Subcutaneous abdominal adipose tissue (tissue), 5 donors: ENCODE measurements at regions not wholly inside any gene's neighbourhood (a gene's known extent, or its start where the extent isn't known, plus 50 kb on each side); places are given as distances from the start of the nearest gene placed in this dataset.

ENCODE experiments used
- H3K27ac ChIP-seq: one replicate; pipeline ENCODE4 v1.7.0; 2013; ENCODE audit warnings: low read depth, mild to moderate bottlenecking, inconsistent platforms, low read length, moderate library complexity
- H3K27me3 ChIP-seq, 5 donors: one replicate each; pipeline ENCODE4 v1.7.0; 2013; ENCODE audit warnings: low read length in 5 of 5, inconsistent platforms in 1 of 5; ENCODE audit not compliant: control insufficient read depth in 5 of 5, insufficient read depth in 4 of 5
- H3K36me3 ChIP-seq, 5 donors: one replicate each; pipeline ENCODE4 v1.7.0; 2013; ENCODE audit warnings: low read length in 5 of 5; ENCODE audit not compliant: control insufficient read depth in 5 of 5, insufficient read depth in 5 of 5
- H3K4me1 ChIP-seq, 5 donors: one replicate each; pipeline ENCODE4 v1.7.0; 2013; ENCODE audit warnings: low read length in 5 of 5, mild to moderate bottlenecking in 3 of 5, moderate library complexity in 1 of 5; ENCODE audit not compliant: control insufficient read depth in 5 of 5, insufficient read depth in 5 of 5
- H3K4me3 ChIP-seq, 5 donors: one replicate each; pipeline ENCODE4 v1.7.0; 2013; ENCODE audit warnings: low read length in 5 of 5, low read depth in 1 of 5
- H3K9ac ChIP-seq, 5 donors: one replicate each; pipeline ENCODE4 v1.7.0; 2013; ENCODE audit warnings: low read length in 5 of 5, mild to moderate bottlenecking in 4 of 5, moderate library complexity in 3 of 5
- H3K9me3 ChIP-seq, 5 donors: one replicate each; pipeline ENCODE4 v1.7.0; 2013; ENCODE audit warnings: low read length in 5 of 5; ENCODE audit not compliant: control insufficient read depth in 5 of 5
- donor health status: healthy.
- donor health status: healthy.
- donor health status: healthy.
- donor health status: healthy.
- donor health status: healthy.

- H3K4me1 ChIP-seq, result peaks cover 2 to 16% (median 12%) of the 10 kb centered on the region in 5 donors
- H3K9ac ChIP-seq, result no peak overlapping the region
- H3K27ac ChIP-seq, result no peak overlapping the region
- H3K36me3 ChIP-seq, result no peaks in the 10 kb centered on the region
- H3K9me3 ChIP-seq, result no peaks in the 10 kb centered on the region
- H3K27me3 ChIP-seq, result peaks cover 0 to 10% (median 6%) of the 10 kb centered on the region in 5 donors
- H3K4me3 ChIP-seq, result no peak overlapping the region
Measured at GRCh38 chr5:179411161-179411841, 66.0 kb upstream of the ADAMTS2 start.

GRCh38 chr5:179410291-179411160 is 65.3 kb upstream of the ADAMTS2 start:
- H3K4me3 ChIP-seq, result no peak overlapping the region
- no peak overlapping the region for H3K9ac ChIP-seq
- no peaks in the 10 kb centered on the region for H3K36me3 ChIP-seq
- H3K27me3 ChIP-seq, result peaks cover 0 to 6% (median 2%) of the 10 kb centered on the region in 5 donors
- H3K27ac ChIP-seq, result no peak overlapping the region
- peaks cover 2 to 22% (median 18%) of the 10 kb centered on the region in 5 donors for H3K4me1 ChIP-seq
- no peaks in the 10 kb centered on the region for H3K9me3 ChIP-seq

GRCh38 chr5:179409806-179410205 is 64.5 kb upstream of the ADAMTS2 start:
- Histone ChIP-seq H3K27ac (no peak overlapping the region), H3K9me3 (no peaks in the 10 kb centered on the region), H3K27me3 (peaks cover 0 to 6% (median 2%) of the 10 kb centered on the region in 5 donors), H3K4me3 (no peak overlapping the region), H3K4me1 (peaks cover 4 to 22% (median 18%) of the 10 kb centered on the region in 5 donors), H3K9ac (no peak overlapping the region), H3K36me3 (no peaks in the 10 kb centered on the region)

- Histone ChIP-seq H3K27me3 (peaks cover 0 to 2% (median 0%) of the 10 kb centered on the region in 5 donors), H3K9me3 (no peaks in the 10 kb centered on the region), H3K9ac (no peak overlapping the region), H3K4me1 (peaks cover 4 to 22% (median 18%) of the 10 kb centered on the region in 5 donors), H3K36me3 (no peaks in the 10 kb centered on the region), H3K27ac (no peak overlapping the region), H3K4me3 (no peak overlapping the region)
Measured at GRCh38 chr5:179408611-179409010, 63.4 kb upstream of the ADAMTS2 start.

GRCh38 chr5:179407191-179408175 is 62.2 kb upstream of the ADAMTS2 start:
- H3K27me3 ChIP-seq, result no peaks in the 10 kb centered on the region
- H3K4me3 ChIP-seq, result no peak overlapping the region
- H3K4me1 ChIP-seq, result peaks cover 4 to 22% (median 18%) of the 10 kb centered on the region in 5 donors
- H3K9me3 ChIP-seq, result no peaks in the 10 kb centered on the region
- no peaks in the 10 kb centered on the region for H3K36me3 ChIP-seq
- H3K27ac ChIP-seq, result no peak overlapping the region
- peak overlapping the region in 1 of 5 donors; percentile 59 for H3K9ac ChIP-seq

- Histone ChIP-seq H3K9ac (no peak overlapping the region), H3K4me3 (no peak overlapping the region), H3K36me3 (no peaks in the 10 kb centered on the region), H3K27ac (no peak overlapping the region), H3K27me3 (no peaks in the 10 kb centered on the region), H3K9me3 (no peaks in the 10 kb centered on the region), H3K4me1 (peaks cover 4 to 22% (median 18%) of the 10 kb centered on the region in 5 donors)
Measured at GRCh38 chr5:179406031-179406961, 61.0 kb upstream of the ADAMTS2 start.

GRCh38 chr5:179405426-179406030 is 60.3 kb upstream of the ADAMTS2 start:
- no peaks in the 10 kb centered on the region for H3K27me3 ChIP-seq
- H3K9ac ChIP-seq, result peak overlapping the region in 1 of 5 donors; percentile 44
- H3K4me3 ChIP-seq, result no peak overlapping the region
- peaks cover 4 to 22% (median 18%) of the 10 kb centered on the region in 5 donors for H3K4me1 ChIP-seq
- H3K36me3 ChIP-seq, result no peaks in the 10 kb centered on the region
- no peak overlapping the region for H3K27ac ChIP-seq
- H3K9me3 ChIP-seq, result peaks cover 0 to under 1% (median under 1%) of the 10 kb centered on the region in 5 donors

- Histone ChIP-seq H3K36me3 (no peaks in the 10 kb centered on the region), H3K27me3 (no peaks in the 10 kb centered on the region), H3K4me3 (no peak overlapping the region), H3K4me1 (peaks cover 4 to 22% (median 18%) of the 10 kb centered on the region in 5 donors), H3K9me3 (peaks cover 0 to 6% (median 5%) of the 10 kb centered on the region in 5 donors), H3K27ac (no peak overlapping the region), H3K9ac (peak overlapping the region in 1 of 5 donors; percentile 44)
Measured at GRCh38 chr5:179405054-179405416, 59.8 kb upstream of the ADAMTS2 start.
